ENCODE measurements at regions not wholly inside any gene's neighbourhood (a gene's known extent, or its start where the extent isn't known, plus 50 kb on each side); places are given as distances from the start of the nearest gene placed in this dataset.

- TF ChIP-seq, protein P1, sequence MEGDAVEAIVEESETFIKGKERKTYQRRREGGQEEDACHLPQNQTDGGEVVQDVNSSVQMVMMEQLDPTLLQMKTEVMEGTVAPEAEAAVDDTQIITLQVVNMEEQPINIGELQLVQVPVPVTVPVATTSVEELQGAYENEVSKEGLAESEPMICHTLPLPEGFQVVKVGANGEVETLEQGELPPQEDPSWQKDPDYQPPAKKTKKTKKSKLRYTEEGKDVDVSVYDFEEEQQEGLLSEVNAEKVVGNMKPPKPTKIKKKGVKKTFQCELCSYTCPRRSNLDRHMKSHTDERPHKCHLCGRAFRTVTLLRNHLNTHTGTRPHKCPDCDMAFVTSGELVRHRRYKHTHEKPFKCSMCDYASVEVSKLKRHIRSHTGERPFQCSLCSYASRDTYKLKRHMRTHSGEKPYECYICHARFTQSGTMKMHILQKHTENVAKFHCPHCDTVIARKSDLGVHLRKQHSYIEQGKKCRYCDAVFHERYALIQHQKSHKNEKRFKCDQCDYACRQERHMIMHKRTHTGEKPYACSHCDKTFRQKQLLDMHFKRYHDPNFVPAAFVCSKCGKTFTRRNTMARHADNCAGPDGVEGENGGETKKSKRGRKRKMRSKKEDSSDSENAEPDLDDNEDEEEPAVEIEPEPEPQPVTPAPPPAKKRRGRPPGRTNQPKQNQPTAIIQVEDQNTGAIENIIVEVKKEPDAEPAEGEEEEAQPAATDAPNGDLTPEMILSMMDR (IDR thresholded peaks at IDR 0.05; ENCODE audit: extremely low read depth, missing control alignments): no peak
- no peak for DNase-seq (ENCODE audit: low spot score)
Measured at GRCh38 chr13:88908961-88909441, 1237.8 kb downstream of the SLITRK5 start.

GRCh38 chr13:88919970-88920628, 1248.9 kb downstream of the SLITRK5 start:
- TF ChIP-seq, protein P1 (IDR thresholded peaks at IDR 0.05; ENCODE audit: extremely low read depth, missing control alignments): no peak
- DNase-seq (ENCODE audit: low spot score): no peak

DNA sequence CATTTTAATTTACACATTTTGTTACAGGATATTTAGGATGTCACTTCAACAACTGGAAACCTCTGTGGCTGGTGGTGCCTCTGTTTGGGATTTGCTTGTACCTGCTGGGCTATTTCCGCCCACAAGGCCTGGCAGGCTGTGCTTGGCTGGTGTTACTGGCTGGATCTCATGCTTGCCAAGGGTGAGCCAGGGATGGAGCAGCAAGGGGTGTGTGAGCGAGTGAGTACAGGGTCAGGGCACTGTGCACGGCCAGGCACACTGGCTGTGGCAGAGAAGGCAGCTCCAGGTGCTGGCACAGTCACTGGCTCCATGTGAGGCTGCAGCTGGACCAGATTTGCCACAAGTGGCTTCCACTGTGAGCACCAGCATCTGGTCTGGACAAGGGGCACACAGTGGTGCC, 1254.8 kb downstream of the SLITRK5 start:
- TF ChIP-seq, protein P1 (IDR thresholded peaks at IDR 0.05; ENCODE audit: extremely low read depth, missing control alignments): no peak

GRCh38 chr13:88926890-88927502, 1255.8 kb downstream of the SLITRK5 start:
- TF ChIP-seq, protein P1 (IDR thresholded peaks at IDR 0.05; ENCODE audit: extremely low read depth, missing control alignments): no peak

More for the DNA sequence above, 1254.8 kb downstream of the SLITRK5 start:
- no peak for DNase-seq (ENCODE audit: low spot score)

GRCh38 chr13:88932950-88933349, 1261.8 kb downstream of the SLITRK5 start:
- DNase-seq (ENCODE audit: low spot score): no peak
- TF ChIP-seq, protein P1 (IDR thresholded peaks at IDR 0.05; ENCODE audit: extremely low read depth, missing control alignments): no peak

More at GRCh38 chr13:88926890-88927502, 1255.8 kb downstream of the SLITRK5 start:
- DNase-seq (ENCODE audit: low spot score): no peak

- TF ChIP-seq, protein P1 (IDR thresholded peaks at IDR 0.05; ENCODE audit: extremely low read depth, missing control alignments): no peak
- DNase-seq (ENCODE audit: low spot score): no peak
Measured at GRCh38 chr13:88937384-88937783, 1266.2 kb downstream of the SLITRK5 start.

DNA sequence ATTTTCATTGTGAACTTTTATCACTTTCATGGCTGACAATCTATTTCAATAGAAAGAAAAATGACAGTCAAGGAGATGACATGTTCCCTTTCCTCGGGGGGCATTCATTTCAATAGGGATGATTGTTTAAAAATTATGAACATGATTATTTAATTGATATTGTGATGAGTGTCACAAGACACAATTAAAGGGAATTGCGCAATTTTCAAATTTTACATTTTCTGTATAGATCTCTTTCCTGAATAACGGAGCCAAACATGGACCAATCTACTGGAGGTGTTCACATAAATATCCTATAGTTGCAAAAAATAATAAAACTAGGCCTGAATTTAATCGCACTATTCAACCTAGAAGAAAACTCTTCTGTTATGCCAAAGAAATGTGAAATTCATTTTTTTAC, 1274.6 kb downstream of the SLITRK5 start:
- TF ChIP-seq, protein P1 (IDR thresholded peaks at IDR 0.05; ENCODE audit: extremely low read depth, missing control alignments): no peak
- no peak for DNase-seq (ENCODE audit: low spot score)
